ENCODE measurements at regions not wholly inside any gene's neighbourhood (a gene's known extent, or its start where the extent isn't known, plus 50 kb on each side); places are given as distances from the start of the nearest gene placed in this dataset.

DNA sequence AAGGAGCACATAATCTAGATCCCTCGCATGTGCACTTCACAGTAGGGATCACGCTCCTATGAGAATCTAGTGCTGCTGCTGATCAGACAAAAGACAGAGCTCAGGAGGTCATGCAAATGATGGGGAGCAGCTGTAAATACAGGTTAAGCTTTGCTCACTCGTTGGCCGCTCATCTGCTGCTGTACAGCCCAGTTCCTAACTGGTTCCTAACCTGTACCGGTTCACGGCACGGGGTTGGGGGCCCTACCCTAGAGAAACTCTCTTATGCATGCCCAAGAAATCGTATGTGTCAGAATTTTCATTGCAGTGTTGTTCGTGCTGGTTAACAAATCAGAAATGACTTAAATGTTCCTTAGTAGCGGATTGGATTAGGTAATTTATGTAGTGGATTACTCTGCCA is 116.1 kb downstream of the CDH26 start:
- Histone ChIP-seq H2BK120ac (replicated peaks; ENCODE audit: low read depth, low read length) (no peak overlapping the region), H3K4me3 (ENCODE audit: extremely low read depth in 1 of 4, insufficient read depth in 2 of 4, low read depth in 3 of 4, low read length in 4 of 4) (no peak overlapping the region), H3K56ac (replicated peaks; ENCODE audit: insufficient read length, low read depth, low read length) (no peak overlapping the region), H3K36me3 (ENCODE audit: control insufficient read depth in 2 of 4, insufficient read depth in 4 of 4, low read length in 3 of 4) (no peaks in the 10 kb centered on the region), H3K4ac (replicated peaks; ENCODE audit: insufficient read length, low read depth, low read length) (no peak overlapping the region), H4K20me1 (replicated peaks in 1 of 2; ENCODE audit: control insufficient read depth in 1 of 2, insufficient read depth in 2 of 2, low read length in 2 of 2) (no peaks in the 10 kb centered on the region), H2BK5ac (ENCODE audit: low read depth, low read length) (no peak overlapping the region), H3K18ac (ENCODE audit: extremely low read depth, low read length) (no peak overlapping the region), H2AFZ (ENCODE audit: low read length) (no peak overlapping the region), H2AK5ac (ENCODE audit: low read depth, low read length) (no peak overlapping the region), H4K91ac (replicated peaks; ENCODE audit: insufficient read length, low read length) (no peak overlapping the region), H3K4me2 (ENCODE audit: insufficient read depth in 1 of 2, low read depth in 2 of 2, low read length in 2 of 2) (no peak overlapping the region), H3K79me1 (ENCODE audit: low read depth, low read length) (no peaks in the 10 kb centered on the region), H2BK12ac (ENCODE audit: low read depth, low read length) (no peak overlapping the region), H3K79me2 (ENCODE audit: control insufficient read depth in 1 of 2, insufficient read depth in 2 of 2, low read length in 2 of 2) (no peaks in the 10 kb centered on the region), H3K23ac (ENCODE audit: insufficient read length) (no peak overlapping the region), H3K9ac (replicated peaks in 1 of 4; ENCODE audit: extremely low read depth in 1 of 4, low read depth in 3 of 4, low read length in 3 of 4) (no peak overlapping the region), H4K5ac (ENCODE audit: insufficient read length, low read depth, low read length) (no peak overlapping the region), H3K4me1 (replicated peaks in 1 of 4; ENCODE audit: control insufficient read depth in 3 of 4, insufficient read depth in 4 of 4, low read length in 3 of 4) (no peaks in the 10 kb centered on the region), H4K8ac (ENCODE audit: extremely low read depth, insufficient read depth, low read length) (no peak overlapping the region), H3K14ac (ENCODE audit: insufficient read length) (no peak overlapping the region), H3K27me3 (replicated peaks in 1 of 4; ENCODE audit: control insufficient read depth in 3 of 4, extremely low read depth in 1 of 4, insufficient read depth in 3 of 4, low read length in 3 of 4) (peaks cover 0 to 3% (median 1%) of the 10 kb centered on the region in 4 experiments; a peak in 2 of 7 replicates), H2BK20ac (ENCODE audit: low read length) (no peak overlapping the region), H3K23me2 (ENCODE audit: low read depth, low read length) (no peaks in the 10 kb centered on the region), H3K27ac (ENCODE audit: low read depth, low read length) (no peak overlapping the region), H2BK15ac (ENCODE audit: low read length) (no peak overlapping the region), H3K9me3 (ENCODE audit: insufficient read depth in 2 of 2, low read depth in 1 of 2, low read length in 1 of 2) (no peaks in the 10 kb centered on the region; a peak in 1 of 4 replicates)
- 93% methylated on average over 10 of the region's 10 CpGs; no CpG with 5 or more reads in 1 of the 2 experiments for WGBS, 2 experiments (ENCODE audit: extremely low coverage in 1 of 2, insufficient coverage in 1 of 2, insufficient read length in 1 of 2, insufficient replicate concordance in 2 of 2, low coverage in 1 of 2, low lambda C conversion rate in 2 of 2, missing lambda C conversion rate in 1 of 2)
- DNase-seq (ENCODE audit: low read depth in 1 of 2, low spot score in 2 of 2) (no peak), FAIRE-seq (no peak)
- CTCF ChIA-PET (ENCODE audit: partially characterized antibody), result no interaction called here
- TF ChIP-seq, protein P1, sequence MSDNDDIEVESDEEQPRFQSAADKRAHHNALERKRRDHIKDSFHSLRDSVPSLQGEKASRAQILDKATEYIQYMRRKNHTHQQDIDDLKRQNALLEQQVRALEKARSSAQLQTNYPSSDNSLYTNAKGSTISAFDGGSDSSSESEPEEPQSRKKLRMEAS (IDR thresholded peaks at IDR 0.05), result no peak
- TF ChIP-seq RAD21 (IDR thresholded peaks at IDR 0.05 in 1 of 2, conservative IDR thresholded peaks at IDR 0.05 in 1 of 2; ENCODE audit: low read depth in 2 of 2, low read length in 2 of 2), result no peak
- POLR2A ChIA-PET (ENCODE audit: partially characterized antibody), result no interaction called here

Measured in H1 (cell line).